WTC11 (cell line): ENCODE measurements at regions not wholly inside any gene's neighbourhood (a gene's known extent, or its start where the extent isn't known, plus 50 kb on each side); places are given as distances from the start of the nearest gene placed in this dataset.

Source experiments
- ATAC-seq: fragments of 200-7000 bp; cut with Tn5 transposase; 2 replicates; pipeline ENCODE4 v1.10.0; 2021; ENCODE audit warnings: mild to moderate bottlenecking, moderate library complexity
- CTCF ChIA-PET: fragments of 300-600 bp; sonication (Branson Sonifier 250); formaldehyde crosslinking; loops from one replicate; lab custom pipeline; 2021; ENCODE audit warnings: antibody characterized with exemption; lab: Charles Lee
- POLR2A ChIA-PET: fragments of 350-600 bp; sonication (Branson Sonifier 250); formaldehyde crosslinking; loops from one replicate; lab custom pipeline; 2021; ENCODE audit warnings: antibody characterized with exemption; lab: Charles Lee
- DNase-seq: peaks from one replicate; pipeline ENCODE4 v3.0.0; 2021; ENCODE audit warnings: low spot score
- H3K27ac Mint-ChIP-seq: 2 replicates; pipeline ENCODE4 v1.8.0; 2021; ENCODE audit warnings: mixed read lengths
- H3K27me3 Mint-ChIP-seq: 2 replicates; pipeline ENCODE4 v1.8.0; 2021; ENCODE audit warnings: low read depth, mild to moderate bottlenecking, moderate library complexity, mixed read lengths
- H3K36me3 Mint-ChIP-seq: 2 replicates; pipeline ENCODE4 v1.8.0; 2021; ENCODE audit warnings: mixed read lengths
- H3K4me1 Mint-ChIP-seq: 2 replicates; pipeline ENCODE4 v1.8.0; 2022; ENCODE audit warnings: mixed read lengths
- H3K4me3 Mint-ChIP-seq: 2 replicates; pipeline ENCODE4 v1.8.0; 2021; ENCODE audit warnings: mild to moderate bottlenecking, moderate library complexity, mixed read lengths
- H3K9me3 Mint-ChIP-seq: 2 replicates; pipeline ENCODE4 v1.8.0; 2021; ENCODE audit warnings: mixed read lengths
- FOXJ3 ChIP-seq: sonication (generic); formaldehyde crosslinking; IDR thresholded peaks from 2 replicates; pipeline ENCODE4 v1.9.0; 2021; ENCODE audit warnings: missing genetic modification reagents, mild to moderate bottlenecking, borderline replicate concordance
- GRHL2 ChIP-seq: fragments of 250-450 bp; sonication (Bioruptor Pico); IDR thresholded peaks from 2 replicates; pipeline ENCODE4 v1.8.0; 2022; ENCODE audit warnings: mild to moderate bottlenecking, moderate library complexity; ENCODE audit not compliant: insufficient replicate concordance, severe bottlenecking
- SMAD3 ChIP-seq: sonication (generic); formaldehyde crosslinking; IDR thresholded peaks from 2 replicates; pipeline ENCODE4 v1.8.0; 2022; ENCODE audit warnings: missing genetic modification reagents, mild to moderate bottlenecking, borderline replicate concordance
- SMAD4 ChIP-seq: sonication (generic); formaldehyde crosslinking; IDR thresholded peaks from 2 replicates; pipeline ENCODE4 v1.8.0; 2022; ENCODE audit warnings: mild to moderate bottlenecking, missing genetic modification reagents
- TCF7 ChIP-seq: sonication (generic); formaldehyde crosslinking; IDR thresholded peaks from 2 replicates; pipeline ENCODE4 v1.8.0; 2022; ENCODE audit warnings: mild to moderate bottlenecking, low read depth, missing genetic modification reagents, moderate library complexity
- TEAD4 ChIP-seq: sonication (generic); formaldehyde crosslinking; IDR thresholded peaks from 2 replicates; pipeline ENCODE4 v1.8.0; 2022; ENCODE audit warnings: mild to moderate bottlenecking, missing genetic modification reagents
- ZNF138 ChIP-seq: sonication (generic); formaldehyde crosslinking; conservative IDR thresholded peaks from 2 replicates; pipeline ENCODE4 v1.8.1; 2022; ENCODE audit warnings: mild to moderate bottlenecking, moderate library complexity, missing genetic modification reagents
- ZNF317 ChIP-seq: sonication (generic); formaldehyde crosslinking; IDR thresholded peaks from 2 replicates; pipeline ENCODE4 v1.8.1; 2023; ENCODE audit warnings: low read depth, mild to moderate bottlenecking, moderate library complexity, missing genetic modification reagents, borderline replicate concordance
- TF ChIP-seq, protein P1 (sequence below): fragments of 250-450 bp; sonication (Bioruptor Pico); IDR thresholded peaks from 2 replicates; pipeline ENCODE4 v1.9.0; 2021; ENCODE audit warnings: mild to moderate bottlenecking
- TF ChIP-seq, protein P2 (sequence below): fragments of 250-450 bp; sonication (Bioruptor Pico); IDR thresholded peaks from 2 replicates; pipeline ENCODE4 v1.9.0; 2021; ENCODE audit warnings: mild to moderate bottlenecking
- TF ChIP-seq, protein P3 (sequence below): sonication (generic); formaldehyde crosslinking; IDR thresholded peaks from 2 replicates; pipeline ENCODE4 v1.8.0; 2023; ENCODE audit warnings: missing genetic modification reagents
- TF ChIP-seq, protein P4 (sequence below): sonication (generic); formaldehyde crosslinking; IDR thresholded peaks from 2 replicates; pipeline ENCODE4 v1.8.0; 2023; ENCODE audit warnings: missing genetic modification reagents, mild to moderate bottlenecking, borderline replicate concordance
- TF ChIP-seq, protein P5 (sequence below): sonication (generic); formaldehyde crosslinking; IDR thresholded peaks from 2 replicates; pipeline ENCODE4 v1.8.1; 2022; ENCODE audit warnings: low read depth, missing genetic modification reagents, borderline replicate concordance
- TF ChIP-seq, protein P6 (sequence below): sonication (generic); formaldehyde crosslinking; IDR thresholded peaks from 2 replicates; pipeline ENCODE4 v1.8.0; 2022; ENCODE audit warnings: mild to moderate bottlenecking, missing genetic modification reagents
- TF ChIP-seq, protein P7 (sequence below): sonication (generic); formaldehyde crosslinking; IDR thresholded peaks from 2 replicates; pipeline ENCODE4 v1.8.1; 2023; ENCODE audit warnings: mild to moderate bottlenecking, missing genetic modification reagents, borderline replicate concordance

DNA sequence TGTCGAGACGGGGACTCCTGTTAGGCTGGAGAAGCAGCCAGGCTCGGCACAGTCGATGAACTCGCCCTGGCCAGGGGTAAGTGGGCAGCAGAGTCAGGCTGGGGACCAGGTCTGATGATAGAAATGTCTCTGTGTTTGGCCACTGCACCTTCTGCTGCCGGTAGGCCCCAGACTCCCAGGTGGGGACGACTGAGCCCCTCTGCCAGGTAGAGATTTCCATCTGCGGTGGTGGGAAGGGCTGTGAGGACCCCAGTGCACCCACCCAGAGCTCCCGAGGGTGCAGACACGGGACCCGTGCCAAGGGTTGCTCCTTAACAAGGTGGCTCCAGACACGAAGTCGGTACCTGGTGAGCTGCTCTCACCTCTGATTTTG lies 862.5 kb downstream of the TBC1D22A start:
- DNase-seq (no peak), ATAC-seq (no peak)
- no peak overlapping the region for H3K27ac Mint-ChIP-seq
- H3K27me3 Mint-ChIP-seq, result no peaks in the 10 kb centered on the region
- no peak overlapping the region for H3K4me3 Mint-ChIP-seq
- no peaks in the 10 kb centered on the region for H3K4me1 Mint-ChIP-seq
- ChIA-PET CTCF (no interaction called here), POLR2A (no interaction called here)
- H3K36me3 Mint-ChIP-seq, result no peaks in the 10 kb centered on the region
- H3K9me3 Mint-ChIP-seq, result no peaks in the 10 kb centered on the region
- TF ChIP-seq SMAD4 (CRISPR knock-in tag) (no peak), GRHL2 (CRISPR knock-in tag) (no peak), FOXJ3 (no peak)
- TF ChIP-seq, protein P1, sequence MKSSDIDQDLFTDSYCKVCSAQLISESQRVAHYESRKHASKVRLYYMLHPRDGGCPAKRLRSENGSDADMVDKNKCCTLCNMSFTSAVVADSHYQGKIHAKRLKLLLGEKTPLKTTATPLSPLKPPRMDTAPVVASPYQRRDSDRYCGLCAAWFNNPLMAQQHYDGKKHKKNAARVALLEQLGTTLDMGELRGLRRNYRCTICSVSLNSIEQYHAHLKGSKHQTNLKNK (CRISPR knock-in tag), result no peak
- TF ChIP-seq, protein P2, sequence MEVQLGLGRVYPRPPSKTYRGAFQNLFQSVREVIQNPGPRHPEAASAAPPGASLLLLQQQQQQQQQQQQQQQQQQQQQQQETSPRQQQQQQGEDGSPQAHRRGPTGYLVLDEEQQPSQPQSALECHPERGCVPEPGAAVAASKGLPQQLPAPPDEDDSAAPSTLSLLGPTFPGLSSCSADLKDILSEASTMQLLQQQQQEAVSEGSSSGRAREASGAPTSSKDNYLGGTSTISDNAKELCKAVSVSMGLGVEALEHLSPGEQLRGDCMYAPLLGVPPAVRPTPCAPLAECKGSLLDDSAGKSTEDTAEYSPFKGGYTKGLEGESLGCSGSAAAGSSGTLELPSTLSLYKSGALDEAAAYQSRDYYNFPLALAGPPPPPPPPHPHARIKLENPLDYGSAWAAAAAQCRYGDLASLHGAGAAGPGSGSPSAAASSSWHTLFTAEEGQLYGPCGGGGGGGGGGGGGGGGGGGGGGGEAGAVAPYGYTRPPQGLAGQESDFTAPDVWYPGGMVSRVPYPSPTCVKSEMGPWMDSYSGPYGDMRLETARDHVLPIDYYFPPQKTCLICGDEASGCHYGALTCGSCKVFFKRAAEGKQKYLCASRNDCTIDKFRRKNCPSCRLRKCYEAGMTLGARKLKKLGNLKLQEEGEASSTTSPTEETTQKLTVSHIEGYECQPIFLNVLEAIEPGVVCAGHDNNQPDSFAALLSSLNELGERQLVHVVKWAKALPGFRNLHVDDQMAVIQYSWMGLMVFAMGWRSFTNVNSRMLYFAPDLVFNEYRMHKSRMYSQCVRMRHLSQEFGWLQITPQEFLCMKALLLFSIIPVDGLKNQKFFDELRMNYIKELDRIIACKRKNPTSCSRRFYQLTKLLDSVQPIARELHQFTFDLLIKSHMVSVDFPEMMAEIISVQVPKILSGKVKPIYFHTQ (CRISPR knock-in tag), result no peak
- TF ChIP-seq, protein P3, sequence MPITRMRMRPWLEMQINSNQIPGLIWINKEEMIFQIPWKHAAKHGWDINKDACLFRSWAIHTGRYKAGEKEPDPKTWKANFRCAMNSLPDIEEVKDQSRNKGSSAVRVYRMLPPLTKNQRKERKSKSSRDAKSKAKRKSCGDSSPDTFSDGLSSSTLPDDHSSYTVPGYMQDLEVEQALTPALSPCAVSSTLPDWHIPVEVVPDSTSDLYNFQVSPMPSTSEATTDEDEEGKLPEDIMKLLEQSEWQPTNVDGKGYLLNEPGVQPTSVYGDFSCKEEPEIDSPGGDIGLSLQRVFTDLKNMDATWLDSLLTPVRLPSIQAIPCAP (CRISPR knock-in tag), result no peak

DNA sequence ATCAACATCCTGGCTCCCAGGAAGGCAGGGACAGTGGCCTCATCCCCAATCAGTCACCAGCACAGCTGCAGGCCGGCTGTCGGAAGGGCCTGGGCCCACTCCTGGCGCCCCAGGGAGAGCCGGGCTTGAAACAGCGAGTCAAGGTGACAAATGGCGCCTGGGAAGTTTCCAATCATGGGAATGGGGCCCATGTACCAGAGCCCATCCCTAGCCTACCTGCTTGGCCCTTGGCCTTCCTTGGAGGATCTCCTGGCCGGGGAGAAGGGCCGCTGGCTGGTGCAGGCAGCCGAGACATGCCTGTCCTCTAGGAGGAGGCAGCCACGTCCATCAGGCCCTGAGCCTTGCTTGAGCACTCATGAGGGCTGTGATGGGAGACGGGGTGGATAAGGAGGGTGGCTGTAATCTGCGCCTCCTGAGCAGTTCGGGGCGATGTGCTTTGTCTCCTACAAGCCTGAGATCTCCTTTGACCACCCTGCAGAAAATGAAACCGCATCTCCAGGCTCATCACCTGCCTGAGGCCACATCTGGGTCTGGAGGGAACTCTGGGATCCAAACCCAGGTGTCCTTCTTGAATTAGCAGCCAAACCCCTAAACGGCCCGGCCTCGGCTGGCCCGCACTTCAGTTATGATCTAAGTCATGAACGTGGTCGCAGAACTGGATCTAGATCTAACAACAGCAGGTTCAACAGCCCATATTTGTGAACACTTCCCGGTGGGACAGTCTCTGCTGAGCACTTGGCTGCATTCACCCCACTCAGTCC lies 862.0 kb downstream of the TBC1D22A start:
- Mint-ChIP-seq H3K27ac (no peak overlapping the region), H3K4me3 (no peak overlapping the region), H3K9me3 (no peaks in the 10 kb centered on the region), H3K4me1 (no peaks in the 10 kb centered on the region), H3K36me3 (no peaks in the 10 kb centered on the region), H3K27me3 (no peaks in the 10 kb centered on the region)
- no peak for DNase-seq
- POLR2A ChIA-PET, result no interaction called here
- CTCF ChIA-PET, result interaction anchor here (0.6 kb wide), 1 partner anchor 165 kb away, joined by 3 read pairs; no protein-coding TSS in a partner anchor
- no peak for ATAC-seq
- TF ChIP-seq, protein P4, sequence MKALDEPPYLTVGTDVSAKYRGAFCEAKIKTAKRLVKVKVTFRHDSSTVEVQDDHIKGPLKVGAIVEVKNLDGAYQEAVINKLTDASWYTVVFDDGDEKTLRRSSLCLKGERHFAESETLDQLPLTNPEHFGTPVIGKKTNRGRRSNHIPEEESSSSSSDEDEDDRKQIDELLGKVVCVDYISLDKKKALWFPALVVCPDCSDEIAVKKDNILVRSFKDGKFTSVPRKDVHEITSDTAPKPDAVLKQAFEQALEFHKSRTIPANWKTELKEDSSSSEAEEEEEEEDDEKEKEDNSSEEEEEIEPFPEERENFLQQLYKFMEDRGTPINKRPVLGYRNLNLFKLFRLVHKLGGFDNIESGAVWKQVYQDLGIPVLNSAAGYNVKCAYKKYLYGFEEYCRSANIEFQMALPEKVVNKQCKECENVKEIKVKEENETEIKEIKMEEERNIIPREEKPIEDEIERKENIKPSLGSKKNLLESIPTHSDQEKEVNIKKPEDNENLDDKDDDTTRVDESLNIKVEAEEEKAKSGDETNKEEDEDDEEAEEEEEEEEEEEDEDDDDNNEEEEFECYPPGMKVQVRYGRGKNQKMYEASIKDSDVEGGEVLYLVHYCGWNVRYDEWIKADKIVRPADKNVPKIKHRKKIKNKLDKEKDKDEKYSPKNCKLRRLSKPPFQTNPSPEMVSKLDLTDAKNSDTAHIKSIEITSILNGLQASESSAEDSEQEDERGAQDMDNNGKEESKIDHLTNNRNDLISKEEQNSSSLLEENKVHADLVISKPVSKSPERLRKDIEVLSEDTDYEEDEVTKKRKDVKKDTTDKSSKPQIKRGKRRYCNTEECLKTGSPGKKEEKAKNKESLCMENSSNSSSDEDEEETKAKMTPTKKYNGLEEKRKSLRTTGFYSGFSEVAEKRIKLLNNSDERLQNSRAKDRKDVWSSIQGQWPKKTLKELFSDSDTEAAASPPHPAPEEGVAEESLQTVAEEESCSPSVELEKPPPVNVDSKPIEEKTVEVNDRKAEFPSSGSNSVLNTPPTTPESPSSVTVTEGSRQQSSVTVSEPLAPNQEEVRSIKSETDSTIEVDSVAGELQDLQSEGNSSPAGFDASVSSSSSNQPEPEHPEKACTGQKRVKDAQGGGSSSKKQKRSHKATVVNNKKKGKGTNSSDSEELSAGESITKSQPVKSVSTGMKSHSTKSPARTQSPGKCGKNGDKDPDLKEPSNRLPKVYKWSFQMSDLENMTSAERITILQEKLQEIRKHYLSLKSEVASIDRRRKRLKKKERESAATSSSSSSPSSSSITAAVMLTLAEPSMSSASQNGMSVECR (CRISPR knock-in tag), result no peak
- TF ChIP-seq FOXJ3 (no peak), ZNF138 (CRISPR knock-in tag) (no peak), SMAD3 (no peak), TEAD4 (no peak), TCF7 (CRISPR knock-in tag) (no peak), ZNF317 (CRISPR knock-in tag) (no peak)
- TF ChIP-seq, protein P3 (CRISPR knock-in tag), result no peak
- TF ChIP-seq, protein P5, sequence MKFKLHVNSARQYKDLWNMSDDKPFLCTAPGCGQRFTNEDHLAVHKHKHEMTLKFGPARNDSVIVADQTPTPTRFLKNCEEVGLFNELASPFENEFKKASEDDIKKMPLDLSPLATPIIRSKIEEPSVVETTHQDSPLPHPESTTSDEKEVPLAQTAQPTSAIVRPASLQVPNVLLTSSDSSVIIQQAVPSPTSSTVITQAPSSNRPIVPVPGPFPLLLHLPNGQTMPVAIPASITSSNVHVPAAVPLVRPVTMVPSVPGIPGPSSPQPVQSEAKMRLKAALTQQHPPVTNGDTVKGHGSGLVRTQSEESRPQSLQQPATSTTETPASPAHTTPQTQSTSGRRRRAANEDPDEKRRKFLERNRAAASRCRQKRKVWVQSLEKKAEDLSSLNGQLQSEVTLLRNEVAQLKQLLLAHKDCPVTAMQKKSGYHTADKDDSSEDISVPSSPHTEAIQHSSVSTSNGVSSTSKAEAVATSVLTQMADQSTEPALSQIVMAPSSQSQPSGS, result no peak
- TF ChIP-seq, protein P6, sequence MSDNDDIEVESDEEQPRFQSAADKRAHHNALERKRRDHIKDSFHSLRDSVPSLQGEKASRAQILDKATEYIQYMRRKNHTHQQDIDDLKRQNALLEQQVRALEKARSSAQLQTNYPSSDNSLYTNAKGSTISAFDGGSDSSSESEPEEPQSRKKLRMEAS (CRISPR knock-in tag), result no peak
- TF ChIP-seq, protein P7, sequence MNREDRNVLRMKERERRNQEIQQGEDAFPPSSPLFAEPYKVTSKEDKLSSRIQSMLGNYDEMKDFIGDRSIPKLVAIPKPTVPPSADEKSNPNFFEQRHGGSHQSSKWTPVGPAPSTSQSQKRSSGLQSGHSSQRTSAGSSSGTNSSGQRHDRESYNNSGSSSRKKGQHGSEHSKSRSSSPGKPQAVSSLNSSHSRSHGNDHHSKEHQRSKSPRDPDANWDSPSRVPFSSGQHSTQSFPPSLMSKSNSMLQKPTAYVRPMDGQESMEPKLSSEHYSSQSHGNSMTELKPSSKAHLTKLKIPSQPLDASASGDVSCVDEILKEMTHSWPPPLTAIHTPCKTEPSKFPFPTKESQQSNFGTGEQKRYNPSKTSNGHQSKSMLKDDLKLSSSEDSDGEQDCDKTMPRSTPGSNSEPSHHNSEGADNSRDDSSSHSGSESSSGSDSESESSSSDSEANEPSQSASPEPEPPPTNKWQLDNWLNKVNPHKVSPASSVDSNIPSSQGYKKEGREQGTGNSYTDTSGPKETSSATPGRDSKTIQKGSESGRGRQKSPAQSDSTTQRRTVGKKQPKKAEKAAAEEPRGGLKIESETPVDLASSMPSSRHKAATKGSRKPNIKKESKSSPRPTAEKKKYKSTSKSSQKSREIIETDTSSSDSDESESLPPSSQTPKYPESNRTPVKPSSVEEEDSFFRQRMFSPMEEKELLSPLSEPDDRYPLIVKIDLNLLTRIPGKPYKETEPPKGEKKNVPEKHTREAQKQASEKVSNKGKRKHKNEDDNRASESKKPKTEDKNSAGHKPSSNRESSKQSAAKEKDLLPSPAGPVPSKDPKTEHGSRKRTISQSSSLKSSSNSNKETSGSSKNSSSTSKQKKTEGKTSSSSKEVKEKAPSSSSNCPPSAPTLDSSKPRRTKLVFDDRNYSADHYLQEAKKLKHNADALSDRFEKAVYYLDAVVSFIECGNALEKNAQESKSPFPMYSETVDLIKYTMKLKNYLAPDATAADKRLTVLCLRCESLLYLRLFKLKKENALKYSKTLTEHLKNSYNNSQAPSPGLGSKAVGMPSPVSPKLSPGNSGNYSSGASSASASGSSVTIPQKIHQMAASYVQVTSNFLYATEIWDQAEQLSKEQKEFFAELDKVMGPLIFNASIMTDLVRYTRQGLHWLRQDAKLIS, result no peak
